ENCODE measurements at regions not wholly inside any gene's neighbourhood (a gene's known extent, or its start where the extent isn't known, plus 50 kb on each side); places are given as distances from the start of the nearest gene placed in this dataset.

DNA sequence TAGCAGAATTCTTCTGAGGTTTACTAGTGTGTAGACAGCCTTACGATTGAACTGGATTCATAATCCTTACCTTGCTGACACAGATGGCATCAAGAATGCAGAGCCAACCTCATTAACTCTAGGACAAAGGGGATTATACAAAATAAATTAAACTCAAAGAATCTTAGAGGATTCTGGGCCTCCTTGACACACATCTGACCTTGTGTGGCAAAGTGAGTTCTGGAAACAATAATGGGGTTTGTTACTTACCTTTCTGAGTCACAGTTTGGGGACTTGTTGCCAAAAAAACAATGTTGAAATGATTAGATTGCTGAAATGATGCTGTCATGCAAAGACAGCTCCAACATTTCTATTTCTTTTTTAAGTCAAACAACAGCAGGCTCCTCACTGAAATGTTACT, 179.1 kb upstream of the ISX start:
- TF ChIP-seq, protein P1, sequence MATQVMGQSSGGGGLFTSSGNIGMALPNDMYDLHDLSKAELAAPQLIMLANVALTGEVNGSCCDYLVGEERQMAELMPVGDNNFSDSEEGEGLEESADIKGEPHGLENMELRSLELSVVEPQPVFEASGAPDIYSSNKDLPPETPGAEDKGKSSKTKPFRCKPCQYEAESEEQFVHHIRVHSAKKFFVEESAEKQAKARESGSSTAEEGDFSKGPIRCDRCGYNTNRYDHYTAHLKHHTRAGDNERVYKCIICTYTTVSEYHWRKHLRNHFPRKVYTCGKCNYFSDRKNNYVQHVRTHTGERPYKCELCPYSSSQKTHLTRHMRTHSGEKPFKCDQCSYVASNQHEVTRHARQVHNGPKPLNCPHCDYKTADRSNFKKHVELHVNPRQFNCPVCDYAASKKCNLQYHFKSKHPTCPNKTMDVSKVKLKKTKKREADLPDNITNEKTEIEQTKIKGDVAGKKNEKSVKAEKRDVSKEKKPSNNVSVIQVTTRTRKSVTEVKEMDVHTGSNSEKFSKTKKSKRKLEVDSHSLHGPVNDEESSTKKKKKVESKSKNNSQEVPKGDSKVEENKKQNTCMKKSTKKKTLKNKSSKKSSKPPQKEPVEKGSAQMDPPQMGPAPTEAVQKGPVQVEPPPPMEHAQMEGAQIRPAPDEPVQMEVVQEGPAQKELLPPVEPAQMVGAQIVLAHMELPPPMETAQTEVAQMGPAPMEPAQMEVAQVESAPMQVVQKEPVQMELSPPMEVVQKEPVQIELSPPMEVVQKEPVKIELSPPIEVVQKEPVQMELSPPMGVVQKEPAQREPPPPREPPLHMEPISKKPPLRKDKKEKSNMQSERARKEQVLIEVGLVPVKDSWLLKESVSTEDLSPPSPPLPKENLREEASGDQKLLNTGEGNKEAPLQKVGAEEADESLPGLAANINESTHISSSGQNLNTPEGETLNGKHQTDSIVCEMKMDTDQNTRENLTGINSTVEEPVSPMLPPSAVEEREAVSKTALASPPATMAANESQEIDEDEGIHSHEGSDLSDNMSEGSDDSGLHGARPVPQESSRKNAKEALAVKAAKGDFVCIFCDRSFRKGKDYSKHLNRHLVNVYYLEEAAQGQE (IDR thresholded peaks at IDR 0.05; ENCODE audit: borderline replicate concordance in 1 of 2, low read depth in 1 of 2, low read length in 2 of 2): no peak
- no peak for TF ChIP-seq JUNB (CRISPR knock-in tag; IDR thresholded peaks at IDR 0.05; ENCODE audit: borderline replicate concordance)
- TF ChIP-seq SYNCRIP (IDR thresholded peaks at IDR 0.05; ENCODE audit: insufficient read depth, low read depth, low read length): no peak
- no peak for TF ChIP-seq NFIC (IDR thresholded peaks at IDR 0.05; ENCODE audit: low read length)
- no peak for TF ChIP-seq TCF7 (IDR thresholded peaks at IDR 0.05; ENCODE audit: low read depth)
- no peak for TF ChIP-seq SP1 (IDR thresholded peaks at IDR 0.05)
- TF ChIP-seq SP1 (CRISPR knock-in tag; IDR thresholded peaks at IDR 0.05): no peak
- TF ChIP-seq ZNF562 (CRISPR knock-in tag; IDR thresholded peaks at IDR 0.05; ENCODE audit: borderline replicate concordance): no peak
- no peak for TF ChIP-seq MAFK (conservative IDR thresholded peaks at IDR 0.05 in 1 of 2, IDR thresholded peaks at IDR 0.05 in 1 of 2; ENCODE audit: low read length in 2 of 2)
- no peak for TF ChIP-seq STAG1 (CRISPR knock-in tag; IDR thresholded peaks at IDR 0.05)
- TF ChIP-seq PAWR (CRISPR knock-in tag; IDR thresholded peaks at IDR 0.05; ENCODE audit: borderline replicate concordance): no peak
- TF ChIP-seq ZNF121 (CRISPR knock-in tag; IDR thresholded peaks at IDR 0.05): no peak

Measured in HepG2 (cell line).